HG03095 (cell line): ENCODE measurements at regions not wholly inside any gene's neighbourhood (a gene's known extent, or its start where the extent isn't known, plus 50 kb on each side); places are given as distances from the start of the nearest gene placed in this dataset.
"Not testable (repeated sequence)": the region's sequence is repeated elsewhere in the genome, so short reads cannot be mapped to it uniquely, and the experiment has no call there.

ENCODE experiments used
- ATAC-seq: cut with Tn5 transposase; IDR thresholded peaks from one replicate; pipeline ENCODE4 v1.9.1; 2021; ENCODE audit warnings: moderate library complexity; ENCODE audit not compliant: unreplicated experiment

DNA sequence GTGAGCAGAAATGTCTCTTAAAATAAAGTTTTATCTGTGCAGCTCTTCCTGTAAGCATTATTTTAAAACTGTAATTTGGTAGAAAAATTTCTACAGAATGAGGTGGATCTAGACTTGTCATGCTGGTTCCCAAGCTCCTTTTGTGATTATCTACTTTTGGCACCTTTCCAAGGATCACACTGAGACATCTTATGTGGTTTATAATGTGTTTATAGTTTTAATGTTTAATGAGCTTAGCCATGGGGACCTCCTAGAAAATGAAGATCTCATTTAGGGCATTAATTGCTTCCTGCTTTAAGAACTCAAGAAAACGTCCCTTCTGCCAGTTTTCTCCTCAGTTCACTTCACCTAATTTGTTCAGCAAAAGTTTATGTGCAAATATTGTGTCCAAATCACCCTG lies 468.4 kb downstream of the SUCLG1 start:
- no peak for ATAC-seq

DNA sequence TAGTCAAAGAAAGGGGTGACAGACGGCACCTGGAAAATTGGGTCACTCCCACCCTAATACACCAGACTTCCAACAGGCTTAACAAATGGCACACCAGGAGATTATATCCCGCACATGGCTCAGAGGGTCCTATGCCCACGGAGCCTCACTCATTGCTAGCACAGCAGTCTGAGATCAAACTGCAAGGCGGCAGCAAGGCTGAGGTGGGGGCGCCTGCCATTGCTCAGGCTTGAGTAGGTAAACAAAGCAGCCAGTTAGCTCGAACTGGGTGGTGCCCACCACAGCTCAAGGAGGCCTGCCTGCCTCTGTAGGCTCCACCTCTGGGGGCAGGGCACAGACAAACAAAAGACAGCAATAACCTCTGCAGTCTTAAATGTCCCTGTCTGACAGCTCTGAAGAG lies 482.5 kb downstream of the SUCLG1 start:
- ATAC-seq: not testable (repeated sequence)

- no peak for ATAC-seq
Observed at GRCh38 chr2:83972128-83972527, 487.0 kb downstream of the SUCLG1 start.

- ATAC-seq: no peak
Observed at GRCh38 chr2:83971547-83971946, 487.5 kb downstream of the SUCLG1 start.

DNA sequence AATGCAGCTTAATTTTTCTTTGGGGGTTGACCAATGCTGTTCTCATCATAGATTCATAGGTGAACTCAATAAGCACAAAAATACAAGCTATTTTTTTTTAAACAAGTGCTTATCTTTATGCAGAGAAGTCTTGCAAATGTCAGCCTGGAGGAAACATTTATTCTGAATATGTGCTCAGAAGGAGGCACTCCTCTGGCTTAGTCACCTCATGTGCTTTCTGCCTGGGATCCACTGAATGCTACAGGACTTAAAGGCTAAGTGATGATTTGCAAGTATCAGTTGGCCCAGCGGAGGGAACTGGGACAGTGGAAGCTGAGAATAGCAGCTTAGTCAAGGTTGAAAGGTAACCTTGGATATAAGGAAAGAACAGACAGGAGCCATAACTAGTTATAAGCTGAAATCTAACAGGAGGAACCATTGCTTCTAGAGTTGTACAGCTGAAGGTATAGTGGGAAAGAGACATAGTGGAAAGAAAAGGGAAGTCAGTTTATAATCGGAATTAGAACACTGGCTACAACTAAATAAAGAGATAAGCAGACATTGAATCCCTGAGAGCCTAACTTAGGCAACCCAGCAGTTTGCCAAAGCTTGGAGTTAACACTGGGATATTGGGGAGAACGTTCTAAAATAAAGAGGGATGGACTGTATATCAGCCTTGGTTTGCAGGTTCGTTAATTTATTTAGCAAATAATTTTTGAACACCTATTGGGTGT lies 488.7 kb downstream of the SUCLG1 start:
- ATAC-seq: no peak

- no peak for ATAC-seq
Observed at GRCh38 chr2:83969085-83969484, 490.0 kb downstream of the SUCLG1 start.

GRCh38 chr2:83967854-83968253 lies 491.2 kb downstream of the SUCLG1 start:
- ATAC-seq: no peak

- not testable (repeated sequence) for ATAC-seq
Observed at GRCh38 chr2:83966946-83967345, 492.1 kb downstream of the SUCLG1 start.

GRCh38 chr2:83961512-83961911 lies 497.6 kb downstream of the SUCLG1 start:
- no peak for ATAC-seq

GRCh38 chr2:83960371-83960770 lies 498.7 kb downstream of the SUCLG1 start:
- no peak for ATAC-seq

- no peak for ATAC-seq
Observed at GRCh38 chr2:83959266-83959665, 499.8 kb downstream of the SUCLG1 start.

- no peak for ATAC-seq
Observed at GRCh38 chr2:83956991-83957390, 502.1 kb downstream of the SUCLG1 start.

- no peak for ATAC-seq
Observed at GRCh38 chr2:83953697-83954096, 505.4 kb downstream of the SUCLG1 start.

DNA sequence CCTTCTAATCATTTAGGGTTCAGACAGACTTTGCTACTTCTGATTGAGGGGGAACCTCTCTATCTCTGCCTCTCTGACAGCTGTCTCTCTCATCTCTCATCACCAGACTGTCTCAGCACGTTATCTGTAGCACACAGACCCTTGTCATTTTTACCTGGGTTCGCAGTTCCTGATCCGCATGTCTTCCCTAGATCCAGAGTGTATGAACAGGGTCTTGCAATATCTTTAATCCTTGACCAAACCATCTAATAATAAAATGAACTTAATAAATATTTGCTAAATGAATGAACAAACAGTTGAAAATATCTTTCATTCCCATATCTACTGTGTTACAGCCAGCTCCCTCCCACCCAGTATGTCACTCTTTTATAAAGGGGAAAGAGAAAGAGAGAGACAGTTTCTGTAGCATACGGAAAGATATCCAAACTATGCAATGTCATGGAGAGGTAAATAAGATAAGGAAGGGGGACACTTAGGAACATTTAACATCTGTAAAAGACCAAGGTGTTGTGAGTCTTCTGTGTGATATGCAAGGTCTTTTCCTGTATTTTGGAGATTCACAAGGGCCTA lies 507.6 kb downstream of the SUCLG1 start:
- no peak for ATAC-seq

- no peak for ATAC-seq
Observed at GRCh38 chr2:83949361-83949760, 509.7 kb downstream of the SUCLG1 start.

GRCh38 chr2:83944191-83944590 lies 514.9 kb downstream of the SUCLG1 start:
- no peak for ATAC-seq

DNA sequence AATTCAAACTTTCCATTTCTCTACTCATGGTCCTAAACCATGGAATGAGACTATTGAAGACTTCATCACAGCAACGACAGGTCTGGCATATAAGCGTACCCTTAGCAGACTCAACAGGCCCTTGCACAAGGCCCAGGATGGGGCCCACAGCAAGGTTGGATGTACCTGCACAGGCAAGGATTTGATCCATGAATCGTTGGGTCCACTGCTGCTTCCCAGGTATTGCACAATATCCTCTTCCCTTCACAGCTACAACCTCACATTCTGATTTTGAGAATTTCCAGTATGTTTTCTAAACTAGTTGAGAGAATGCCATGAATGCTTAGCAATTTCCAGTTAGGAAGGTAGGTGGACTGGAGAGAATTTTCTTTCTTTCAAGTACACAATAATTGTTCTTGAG lies 515.8 kb downstream of the SUCLG1 start:
- ATAC-seq: no peak

- no peak for ATAC-seq
Observed at GRCh38 chr2:83941886-83942285, 517.2 kb downstream of the SUCLG1 start.

GRCh38 chr2:83933749-83934148 lies 525.3 kb downstream of the SUCLG1 start:
- no peak for ATAC-seq

DNA sequence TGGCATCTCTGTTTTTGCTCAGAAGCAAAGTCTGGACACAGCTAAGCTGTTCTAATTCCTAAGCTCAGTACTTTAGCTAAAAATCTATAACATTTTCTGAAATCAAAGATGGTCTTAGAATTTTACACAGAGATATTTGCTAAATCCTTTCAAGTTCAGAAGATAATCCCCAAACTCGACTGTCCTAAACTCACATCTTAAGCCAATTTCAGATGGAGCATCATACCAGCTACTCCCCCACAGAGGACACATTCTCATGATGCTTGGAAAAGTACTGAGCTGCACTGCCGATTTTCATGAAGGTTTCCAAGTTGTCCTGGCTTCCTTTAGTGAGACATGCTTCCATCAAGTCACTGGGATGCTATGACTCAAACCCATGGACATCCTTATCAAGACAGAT lies 535.5 kb downstream of the SUCLG1 start:
- no peak for ATAC-seq

DNA sequence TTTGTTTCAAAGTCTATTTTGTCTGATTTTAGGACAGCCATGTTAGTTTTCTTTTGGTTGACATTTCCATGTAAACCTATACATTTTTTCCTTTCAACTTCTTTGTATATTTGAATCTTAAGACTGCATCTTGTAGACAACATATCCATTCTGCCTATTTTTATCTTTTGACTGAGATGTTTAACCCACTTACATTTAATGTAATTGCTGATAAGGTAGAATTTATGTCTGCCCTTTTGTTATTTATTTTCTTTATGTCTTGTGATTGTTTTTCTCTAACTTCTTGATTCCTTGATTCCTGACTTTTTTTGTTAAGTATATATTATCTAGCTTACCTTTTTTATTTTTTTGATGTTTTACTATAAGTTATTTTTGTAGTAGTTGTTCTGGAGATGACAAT lies 542.5 kb downstream of the SUCLG1 start:
- no peak for ATAC-seq

DNA sequence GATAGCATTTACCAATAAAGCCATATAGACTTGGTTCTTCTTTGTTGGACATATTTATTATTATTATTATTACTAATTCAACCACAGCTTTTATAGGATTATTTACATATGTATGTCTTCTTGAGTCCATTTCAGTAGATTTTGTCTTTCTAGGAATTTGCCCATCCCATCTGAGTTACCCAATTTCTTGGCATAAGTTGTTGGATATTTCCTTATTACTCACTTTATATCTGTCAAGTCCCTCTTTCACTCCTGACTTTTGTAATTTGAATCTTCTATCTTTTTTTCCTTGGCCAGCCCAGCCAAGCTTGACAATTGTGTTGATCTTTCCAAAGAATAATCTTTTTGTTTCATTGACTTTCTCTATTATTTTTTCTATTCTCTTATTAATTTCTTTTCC lies 543.7 kb downstream of the SUCLG1 start:
- ATAC-seq: no peak

DNA sequence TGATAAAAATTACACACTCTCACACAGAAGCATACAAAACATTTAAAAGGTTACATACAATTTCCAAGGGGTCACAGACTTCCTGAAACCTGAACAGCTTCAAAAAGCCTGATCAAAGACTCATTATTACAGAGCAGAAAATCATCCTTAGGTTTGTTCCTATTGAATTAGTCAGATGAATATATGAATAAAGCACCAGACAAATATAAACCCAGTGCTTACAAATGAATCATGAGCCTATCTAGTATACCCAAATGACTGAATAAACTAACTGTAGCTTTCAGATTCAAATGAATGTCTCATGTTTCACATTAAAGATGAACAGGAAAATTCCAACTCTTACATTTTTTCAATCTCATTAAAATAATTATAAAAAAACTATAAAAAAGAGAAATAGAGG lies 550.3 kb downstream of the SUCLG1 start:
- no peak for ATAC-seq
